MM.1S (cell line): ENCODE measurements at regions not wholly inside any gene's neighbourhood (a gene's known extent, or its start where the extent isn't known, plus 50 kb on each side); places are given as distances from the start of the nearest gene placed in this dataset.

Experiments
- EZH2 ChIP-seq: fragments of 300-600 bp; sonication (generic); optimal IDR thresholded peaks from 2 replicates; pipeline ENCODE3; 2017; ENCODE audit warnings: low read depth, mild to moderate bottlenecking, antibody characterized with exemption, low read length, mixed read lengths
- EZH2phosphoT487 ChIP-seq: fragments of 300-600 bp; sonication (generic); IDR thresholded peaks from 2 replicates; pipeline ENCODE4 v1.6.1; 2018; ENCODE audit warnings: antibody characterized with exemption, low read length
- TF ChIP-seq, protein P1 (sequence below): fragments of 300-600 bp; sonication (generic); IDR thresholded peaks from 2 replicates; pipeline ENCODE4 v1.5.1; 2016; ENCODE audit warnings: antibody characterized with exemption, low read length, mixed read lengths

DNA sequence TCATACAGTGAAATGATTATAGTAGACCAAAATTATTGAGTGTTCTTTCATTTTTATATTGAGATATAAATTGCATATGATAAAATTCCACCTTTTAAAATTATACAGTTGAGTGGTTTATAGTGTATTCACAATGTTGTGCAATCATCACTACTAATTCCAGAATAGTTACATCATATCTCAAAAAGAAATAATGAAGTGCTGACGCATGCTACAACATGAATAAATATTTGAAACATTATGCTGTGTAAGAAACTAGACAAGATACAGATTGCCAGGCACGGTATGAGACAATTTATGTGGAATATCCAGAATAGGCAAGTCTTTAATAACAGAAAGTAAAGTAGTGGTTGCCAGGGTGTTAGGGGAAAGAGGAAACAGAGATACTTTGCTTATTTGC lies 871.7 kb downstream of the FAM133A start:
- TF ChIP-seq, protein P1, sequence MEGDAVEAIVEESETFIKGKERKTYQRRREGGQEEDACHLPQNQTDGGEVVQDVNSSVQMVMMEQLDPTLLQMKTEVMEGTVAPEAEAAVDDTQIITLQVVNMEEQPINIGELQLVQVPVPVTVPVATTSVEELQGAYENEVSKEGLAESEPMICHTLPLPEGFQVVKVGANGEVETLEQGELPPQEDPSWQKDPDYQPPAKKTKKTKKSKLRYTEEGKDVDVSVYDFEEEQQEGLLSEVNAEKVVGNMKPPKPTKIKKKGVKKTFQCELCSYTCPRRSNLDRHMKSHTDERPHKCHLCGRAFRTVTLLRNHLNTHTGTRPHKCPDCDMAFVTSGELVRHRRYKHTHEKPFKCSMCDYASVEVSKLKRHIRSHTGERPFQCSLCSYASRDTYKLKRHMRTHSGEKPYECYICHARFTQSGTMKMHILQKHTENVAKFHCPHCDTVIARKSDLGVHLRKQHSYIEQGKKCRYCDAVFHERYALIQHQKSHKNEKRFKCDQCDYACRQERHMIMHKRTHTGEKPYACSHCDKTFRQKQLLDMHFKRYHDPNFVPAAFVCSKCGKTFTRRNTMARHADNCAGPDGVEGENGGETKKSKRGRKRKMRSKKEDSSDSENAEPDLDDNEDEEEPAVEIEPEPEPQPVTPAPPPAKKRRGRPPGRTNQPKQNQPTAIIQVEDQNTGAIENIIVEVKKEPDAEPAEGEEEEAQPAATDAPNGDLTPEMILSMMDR: no peak
- TF ChIP-seq EZH2 (no peak), EZH2phosphoT487 (no peak)
